ENCODE measurements at regions not wholly inside any gene's neighbourhood (a gene's known extent, or its start where the extent isn't known, plus 50 kb on each side); places are given as distances from the start of the nearest gene placed in this dataset.

DNA sequence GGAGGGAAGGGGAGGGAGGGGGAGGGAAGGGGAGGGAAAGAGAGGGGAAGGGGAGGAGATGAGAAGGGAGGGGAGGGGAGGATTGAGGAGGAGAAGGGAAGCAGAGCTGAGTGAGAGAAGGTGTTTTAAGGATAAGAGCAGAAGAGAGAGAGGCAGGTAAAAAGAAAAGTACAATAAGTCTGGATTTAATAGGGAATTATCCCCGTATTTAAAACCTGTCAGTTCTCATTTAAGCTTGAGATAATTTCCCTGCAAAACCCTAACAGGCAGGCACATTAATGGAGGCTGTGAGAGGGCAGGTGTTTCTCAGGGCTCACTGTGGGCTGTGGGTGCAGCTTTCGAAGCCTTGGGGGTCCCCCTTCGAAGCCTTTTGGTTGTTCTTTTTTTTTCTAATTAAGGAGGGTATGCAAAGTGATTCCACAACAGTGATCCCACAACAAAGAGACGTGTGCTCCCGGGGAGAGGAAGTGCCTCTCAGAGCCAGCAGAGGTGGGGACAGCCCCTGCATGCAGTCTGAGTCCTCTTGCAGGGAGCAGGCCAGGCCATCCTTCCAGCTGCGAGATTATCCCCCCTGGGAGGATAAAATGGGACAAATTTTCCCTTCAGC lies 317.9 kb upstream of the IRX1 start:
- no peaks in the 10 kb centered on the region for H3K27me3 ChIP-seq (ENCODE audit: insufficient read depth, low read depth)
- no peaks in the 10 kb centered on the region for H3K4me1 ChIP-seq (ENCODE audit: low read depth, poor library complexity, severe bottlenecking)
- H3K9ac ChIP-seq = no peak overlapping the region
- H4K20me1 ChIP-seq (ENCODE audit: insufficient read depth) = no peaks in the 10 kb centered on the region
- no peak overlapping the region for H3K4me2 ChIP-seq
- H3K4me3 ChIP-seq (IDR thresholded peaks at IDR 0.05; ENCODE audit: insufficient read depth, low read depth, low read length) = no peak overlapping the region
- H3K27ac ChIP-seq = no peak overlapping the region
- no peaks in the 10 kb centered on the region for H3K36me3 ChIP-seq (ENCODE audit: insufficient read depth)
- no peak overlapping the region for H2AFZ ChIP-seq (ENCODE audit: low read depth)
- no peaks in the 10 kb centered on the region for H3K79me2 ChIP-seq (ENCODE audit: insufficient read depth, low read depth)
- TF ChIP-seq, protein P1, sequence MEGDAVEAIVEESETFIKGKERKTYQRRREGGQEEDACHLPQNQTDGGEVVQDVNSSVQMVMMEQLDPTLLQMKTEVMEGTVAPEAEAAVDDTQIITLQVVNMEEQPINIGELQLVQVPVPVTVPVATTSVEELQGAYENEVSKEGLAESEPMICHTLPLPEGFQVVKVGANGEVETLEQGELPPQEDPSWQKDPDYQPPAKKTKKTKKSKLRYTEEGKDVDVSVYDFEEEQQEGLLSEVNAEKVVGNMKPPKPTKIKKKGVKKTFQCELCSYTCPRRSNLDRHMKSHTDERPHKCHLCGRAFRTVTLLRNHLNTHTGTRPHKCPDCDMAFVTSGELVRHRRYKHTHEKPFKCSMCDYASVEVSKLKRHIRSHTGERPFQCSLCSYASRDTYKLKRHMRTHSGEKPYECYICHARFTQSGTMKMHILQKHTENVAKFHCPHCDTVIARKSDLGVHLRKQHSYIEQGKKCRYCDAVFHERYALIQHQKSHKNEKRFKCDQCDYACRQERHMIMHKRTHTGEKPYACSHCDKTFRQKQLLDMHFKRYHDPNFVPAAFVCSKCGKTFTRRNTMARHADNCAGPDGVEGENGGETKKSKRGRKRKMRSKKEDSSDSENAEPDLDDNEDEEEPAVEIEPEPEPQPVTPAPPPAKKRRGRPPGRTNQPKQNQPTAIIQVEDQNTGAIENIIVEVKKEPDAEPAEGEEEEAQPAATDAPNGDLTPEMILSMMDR (conservative IDR thresholded peaks at IDR 0.05; ENCODE audit: low read depth, low read length) = no peak

DNA sequence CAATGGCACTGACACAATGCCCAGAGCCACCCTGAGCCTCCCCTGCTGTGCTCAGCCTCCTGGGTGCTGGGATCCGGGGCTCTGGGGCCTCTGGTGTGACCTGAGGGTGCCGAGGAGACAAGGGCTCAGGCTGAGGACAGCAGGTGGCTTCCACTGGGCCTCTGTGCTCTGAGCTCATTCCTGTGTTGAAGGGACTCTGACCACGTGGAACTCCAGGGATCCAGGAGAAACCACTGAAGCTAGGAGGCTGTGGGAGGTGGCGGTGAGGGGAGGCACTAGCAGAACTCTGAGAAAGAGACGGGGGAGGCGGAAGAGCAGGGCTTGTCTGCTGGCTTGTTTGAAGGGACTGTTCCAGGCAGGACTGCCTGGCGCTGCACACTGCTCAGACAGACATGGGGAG lies 318.7 kb upstream of the IRX1 start:
- no peak overlapping the region for H3K27ac ChIP-seq
- H3K4me3 ChIP-seq (IDR thresholded peaks at IDR 0.05; ENCODE audit: insufficient read depth, low read depth, low read length) = no peak overlapping the region
- no peaks in the 10 kb centered on the region for H3K27me3 ChIP-seq (ENCODE audit: insufficient read depth, low read depth)
- TF ChIP-seq, protein P1 (conservative IDR thresholded peaks at IDR 0.05; ENCODE audit: low read depth, low read length) = no peak
- no peaks in the 10 kb centered on the region for H3K4me1 ChIP-seq (ENCODE audit: low read depth, poor library complexity, severe bottlenecking)
- no peaks in the 10 kb centered on the region for H4K20me1 ChIP-seq (ENCODE audit: insufficient read depth)
- no peak overlapping the region for H2AFZ ChIP-seq (ENCODE audit: low read depth)
- H3K9ac ChIP-seq = no peak overlapping the region
- H3K36me3 ChIP-seq (ENCODE audit: insufficient read depth) = no peaks in the 10 kb centered on the region
- no peaks in the 10 kb centered on the region for H3K79me2 ChIP-seq (ENCODE audit: insufficient read depth, low read depth)
- H3K4me2 ChIP-seq = no peak overlapping the region

DNA sequence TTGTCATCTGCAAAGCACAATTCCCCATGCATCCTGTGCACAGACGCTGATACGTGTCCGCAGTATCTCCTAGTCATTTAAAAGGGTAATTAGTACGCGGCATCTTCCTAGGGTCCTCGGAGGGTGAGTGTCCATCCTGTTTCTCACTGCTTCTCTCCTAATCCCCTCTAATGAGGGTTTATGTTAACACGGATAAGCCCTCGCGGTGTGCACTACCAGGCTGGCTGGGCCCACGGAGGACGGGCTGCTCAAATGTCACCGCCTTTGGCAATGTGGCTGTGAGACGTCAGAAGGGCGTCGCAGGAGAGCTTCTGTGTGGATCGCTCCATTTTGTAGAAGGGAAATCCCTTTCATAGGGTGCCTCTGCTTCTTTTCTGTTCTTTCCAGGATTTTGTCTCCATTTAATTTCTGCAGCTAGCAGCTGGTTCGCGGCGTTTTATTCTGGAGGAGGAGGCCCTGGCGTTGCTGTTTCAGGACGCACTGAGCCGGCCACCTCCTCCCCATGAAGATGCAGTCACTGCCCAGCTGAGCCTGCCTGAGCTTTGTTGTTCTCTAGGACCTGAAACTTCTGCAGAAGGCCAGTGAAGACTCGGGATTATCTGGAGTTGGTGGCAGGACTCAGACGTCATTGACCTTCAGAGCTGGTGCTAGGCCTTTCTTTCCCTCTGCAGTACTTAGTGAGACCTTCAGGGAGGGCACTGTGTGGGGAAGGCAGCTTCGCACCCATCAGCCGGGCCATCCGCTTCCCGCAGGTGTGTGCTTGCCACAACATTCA lies 326.1 kb upstream of the IRX1 start:
- no peak overlapping the region for H3K4me3 ChIP-seq (IDR thresholded peaks at IDR 0.05; ENCODE audit: insufficient read depth, low read depth, low read length)
- H3K79me2 ChIP-seq (ENCODE audit: insufficient read depth, low read depth) = no peaks in the 10 kb centered on the region
- no peak overlapping the region for H3K4me2 ChIP-seq
- no peak overlapping the region for H3K27ac ChIP-seq
- H2AFZ ChIP-seq (ENCODE audit: low read depth) = no peak overlapping the region
- H3K4me1 ChIP-seq (ENCODE audit: low read depth, poor library complexity, severe bottlenecking) = no peaks in the 10 kb centered on the region
- TF ChIP-seq, protein P1 (conservative IDR thresholded peaks at IDR 0.05; ENCODE audit: low read depth, low read length) = no peak
- no peaks in the 10 kb centered on the region for H3K27me3 ChIP-seq (ENCODE audit: insufficient read depth, low read depth)
- H4K20me1 ChIP-seq (ENCODE audit: insufficient read depth) = no peaks in the 10 kb centered on the region
- H3K36me3 ChIP-seq (ENCODE audit: insufficient read depth) = no peaks in the 10 kb centered on the region
- H3K9ac ChIP-seq = no peak overlapping the region

DNA sequence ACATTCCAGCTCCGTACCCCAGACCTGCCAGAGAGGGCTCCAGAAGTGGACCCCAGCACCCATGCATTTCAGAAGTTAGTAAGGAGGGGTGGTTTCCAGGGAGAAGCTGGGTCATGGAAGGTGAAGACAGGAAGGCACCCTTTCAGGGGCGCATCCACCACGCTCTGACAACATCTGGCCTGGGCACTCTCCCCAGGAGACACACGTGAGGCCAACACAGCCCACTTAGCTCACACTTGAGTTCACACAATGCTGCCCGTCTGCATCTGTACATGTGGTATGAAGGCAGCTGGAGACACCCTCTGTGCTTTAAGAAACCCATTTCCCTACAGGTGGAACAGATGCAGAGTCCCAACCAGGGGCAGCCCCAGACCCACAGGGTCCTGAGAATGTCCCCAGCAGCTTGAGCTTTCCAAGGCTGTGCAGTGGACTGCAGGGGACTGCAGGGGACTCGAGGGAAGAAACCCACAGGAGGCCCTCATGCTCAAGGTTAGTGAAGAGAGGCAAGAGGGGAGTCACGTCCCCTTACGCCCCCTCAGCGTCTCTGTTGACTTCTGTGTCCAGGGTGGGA lies 326.8 kb upstream of the IRX1 start:
- TF ChIP-seq, protein P1 (conservative IDR thresholded peaks at IDR 0.05; ENCODE audit: low read depth, low read length) = no peak
- no peaks in the 10 kb centered on the region for H3K27me3 ChIP-seq (ENCODE audit: insufficient read depth, low read depth)
- H3K27ac ChIP-seq = no peak overlapping the region

More for the DNA sequence above, 326.8 kb upstream of the IRX1 start:
- no peaks in the 10 kb centered on the region for H3K4me1 ChIP-seq (ENCODE audit: low read depth, poor library complexity, severe bottlenecking)
- H4K20me1 ChIP-seq (ENCODE audit: insufficient read depth) = no peaks in the 10 kb centered on the region
- no peak overlapping the region for H3K4me2 ChIP-seq
- H3K9ac ChIP-seq = no peak overlapping the region
- no peaks in the 10 kb centered on the region for H3K79me2 ChIP-seq (ENCODE audit: insufficient read depth, low read depth)
- no peak overlapping the region for H2AFZ ChIP-seq (ENCODE audit: low read depth)
- no peaks in the 10 kb centered on the region for H3K36me3 ChIP-seq (ENCODE audit: insufficient read depth)
- H3K4me3 ChIP-seq (IDR thresholded peaks at IDR 0.05; ENCODE audit: insufficient read depth, low read depth, low read length) = no peak overlapping the region

Measured in KMS-11 (cell line).